GM21381 (cell line): ENCODE measurements at regions not wholly inside any gene's neighbourhood (a gene's known extent, or its start where the extent isn't known, plus 50 kb on each side); places are given as distances from the start of the nearest gene placed in this dataset.
A peak's percentile ranks its signal among the peaks of the same experiment; 100 is the strongest.

Experiments used
- ATAC-seq: cut with Tn5 transposase; IDR thresholded peaks from one replicate; pipeline ENCODE4 v1.9.1; 2021; ENCODE audit warnings: mild to moderate bottlenecking, moderate library complexity; ENCODE audit not compliant: unreplicated experiment

DNA sequence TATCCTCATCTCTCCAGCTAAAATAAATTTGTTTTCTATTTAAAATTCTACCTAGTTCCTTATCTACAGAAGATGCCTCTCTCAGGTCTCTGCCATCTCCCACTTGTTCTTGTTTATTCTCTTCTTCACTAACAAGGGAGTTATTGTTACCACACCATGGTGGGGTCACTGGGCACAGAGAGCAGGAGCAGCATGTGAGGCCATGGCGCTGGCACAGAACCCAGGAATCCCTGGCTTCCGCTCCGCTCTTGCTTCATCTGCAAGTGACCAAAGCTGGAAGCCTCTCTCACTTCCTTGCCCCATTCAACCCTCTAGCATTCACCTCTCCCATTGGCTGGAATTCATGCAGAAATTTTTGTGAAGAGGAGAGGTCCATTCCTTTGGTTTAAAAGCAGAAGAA lies 190.7 kb upstream of the NCAM1 start:
- ATAC-seq: no peak

DNA sequence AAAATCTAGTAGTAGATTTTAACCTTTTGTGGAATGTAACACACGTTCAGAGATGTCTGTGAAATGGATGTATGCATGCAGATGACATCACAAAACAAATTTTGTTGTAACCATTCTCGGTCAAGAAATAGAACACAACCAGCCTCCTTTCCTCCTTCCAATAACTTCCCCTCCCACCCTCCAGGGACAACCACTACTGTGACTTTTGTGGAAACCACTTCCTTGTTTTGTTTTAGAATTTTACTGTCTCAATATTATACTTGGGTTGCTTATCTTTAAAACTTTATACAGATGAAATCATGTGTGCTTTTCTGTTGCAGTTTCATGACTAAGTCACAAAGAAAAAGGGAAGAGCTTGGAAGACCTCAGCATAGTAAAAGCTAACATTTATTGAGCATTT lies 189.4 kb upstream of the NCAM1 start:
- ATAC-seq: no peak

DNA sequence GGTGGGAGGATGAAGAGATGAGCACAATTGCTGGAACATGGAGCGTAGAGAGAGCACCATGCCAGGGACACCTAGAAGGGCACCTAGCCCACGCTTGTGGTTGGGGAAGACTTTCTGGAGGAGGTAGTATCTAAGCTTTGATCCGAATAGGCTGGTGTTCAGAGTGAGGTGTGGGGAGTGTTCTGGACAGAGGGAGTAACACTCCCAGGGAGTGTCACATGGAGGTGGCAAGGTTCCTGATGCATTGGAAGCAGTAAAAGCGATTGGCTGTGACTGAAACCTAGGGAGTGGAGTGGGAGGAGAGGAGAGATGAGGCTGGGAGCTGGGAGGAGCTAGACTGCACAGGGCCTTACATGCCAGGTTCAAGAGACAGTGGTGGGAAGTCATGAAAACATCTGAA lies 188.0 kb upstream of the NCAM1 start:
- ATAC-seq: no peak

DNA sequence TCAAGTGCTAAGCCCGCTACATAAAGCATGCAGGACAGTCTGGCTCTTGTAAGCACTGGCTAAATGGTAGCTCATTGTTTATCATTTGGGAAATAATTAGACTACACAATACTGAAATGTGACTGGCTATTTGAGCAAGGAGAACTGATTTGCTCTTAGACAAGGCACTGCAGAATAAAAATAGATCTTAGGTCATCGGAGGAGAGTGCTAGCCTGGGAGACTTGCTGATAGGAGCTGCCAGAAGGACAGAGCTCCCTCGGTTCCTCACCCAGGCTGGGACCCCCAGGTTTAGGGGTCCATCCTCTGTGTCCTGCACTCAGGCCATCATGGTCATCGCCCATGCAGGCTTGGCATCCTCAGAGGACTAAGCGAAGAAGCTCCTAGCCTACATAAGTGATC lies 184.4 kb upstream of the NCAM1 start:
- ATAC-seq: no peak

DNA sequence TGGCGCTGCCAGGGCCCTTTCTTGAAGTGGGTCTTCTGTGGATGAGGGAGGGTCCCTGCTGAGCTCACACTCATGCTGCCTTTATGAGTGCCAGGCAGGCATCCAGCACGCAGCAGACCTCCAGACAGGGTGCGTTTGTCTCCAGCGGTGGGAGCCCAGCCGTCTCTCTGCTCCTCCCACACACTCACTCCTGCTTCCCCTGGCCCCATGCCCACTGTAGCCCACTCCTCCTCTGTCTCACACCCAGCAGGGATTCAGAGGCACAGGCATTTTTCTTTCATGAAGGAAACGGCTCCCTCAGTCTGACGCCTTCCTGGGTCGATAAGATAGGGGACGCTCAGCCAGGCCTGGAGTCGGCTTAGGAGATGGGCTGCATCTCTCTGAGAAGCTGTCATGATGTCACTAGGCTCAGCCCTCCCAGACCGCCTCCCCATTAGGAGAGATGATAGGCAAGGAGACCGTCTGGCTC lies 183.9 kb upstream of the NCAM1 start:
- ATAC-seq: no peak

DNA sequence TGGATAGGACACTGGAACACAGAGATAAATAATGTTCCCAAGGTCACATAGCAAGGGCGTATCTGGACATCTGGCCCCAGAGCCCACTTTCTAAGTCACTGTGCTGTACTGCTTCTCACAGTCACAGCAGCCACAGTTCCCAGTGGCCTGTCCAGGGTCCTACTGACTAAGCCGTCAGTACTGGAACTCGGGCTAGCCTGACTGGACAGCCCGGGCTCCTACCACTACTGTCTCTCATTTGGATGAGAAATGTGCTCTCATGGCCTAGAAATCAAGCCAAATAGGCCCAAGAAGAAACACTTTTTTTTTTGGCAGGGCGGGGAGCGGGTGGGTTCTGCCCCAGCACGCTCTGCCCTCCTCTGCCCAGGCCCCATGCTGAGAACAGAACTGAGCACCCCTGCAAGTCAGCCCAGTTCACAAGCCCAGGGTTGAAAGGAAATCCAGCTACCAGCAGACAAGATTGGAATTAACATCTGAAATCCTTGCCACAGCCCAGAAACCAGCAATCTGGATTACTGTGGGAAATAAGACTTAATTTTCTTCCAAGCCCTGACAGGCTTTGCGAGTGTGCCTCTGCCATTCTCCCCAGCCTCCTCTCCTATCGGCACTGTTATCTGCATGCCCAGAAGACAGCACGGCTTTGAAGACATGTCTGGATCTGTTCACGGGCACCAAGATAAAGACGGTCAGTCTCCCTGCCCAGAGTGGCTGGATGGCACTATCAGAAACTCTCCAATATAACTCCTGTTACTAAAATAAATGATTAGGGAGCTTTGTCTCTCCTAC lies 182.9 kb upstream of the NCAM1 start:
- ATAC-seq: no peak

DNA sequence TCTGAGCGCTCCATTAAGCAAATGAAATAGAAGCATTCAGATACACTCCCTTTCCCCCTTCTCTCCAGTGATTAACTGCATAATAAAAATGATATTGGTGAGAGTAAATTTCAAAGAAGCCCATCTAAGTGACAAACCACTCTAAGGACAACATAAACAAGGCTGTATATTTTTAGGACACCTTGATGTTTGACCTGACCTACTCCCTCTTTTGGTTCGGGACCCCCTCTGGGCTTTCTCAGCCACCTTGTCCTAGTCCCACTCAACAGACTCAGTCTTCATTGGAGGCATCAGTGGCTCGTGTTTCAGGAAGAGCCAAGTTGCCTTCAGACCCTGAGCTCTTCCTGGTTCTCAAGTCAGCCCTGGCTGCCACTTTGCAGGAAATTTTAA lies 182.3 kb upstream of the NCAM1 start:
- ATAC-seq: no peak

DNA sequence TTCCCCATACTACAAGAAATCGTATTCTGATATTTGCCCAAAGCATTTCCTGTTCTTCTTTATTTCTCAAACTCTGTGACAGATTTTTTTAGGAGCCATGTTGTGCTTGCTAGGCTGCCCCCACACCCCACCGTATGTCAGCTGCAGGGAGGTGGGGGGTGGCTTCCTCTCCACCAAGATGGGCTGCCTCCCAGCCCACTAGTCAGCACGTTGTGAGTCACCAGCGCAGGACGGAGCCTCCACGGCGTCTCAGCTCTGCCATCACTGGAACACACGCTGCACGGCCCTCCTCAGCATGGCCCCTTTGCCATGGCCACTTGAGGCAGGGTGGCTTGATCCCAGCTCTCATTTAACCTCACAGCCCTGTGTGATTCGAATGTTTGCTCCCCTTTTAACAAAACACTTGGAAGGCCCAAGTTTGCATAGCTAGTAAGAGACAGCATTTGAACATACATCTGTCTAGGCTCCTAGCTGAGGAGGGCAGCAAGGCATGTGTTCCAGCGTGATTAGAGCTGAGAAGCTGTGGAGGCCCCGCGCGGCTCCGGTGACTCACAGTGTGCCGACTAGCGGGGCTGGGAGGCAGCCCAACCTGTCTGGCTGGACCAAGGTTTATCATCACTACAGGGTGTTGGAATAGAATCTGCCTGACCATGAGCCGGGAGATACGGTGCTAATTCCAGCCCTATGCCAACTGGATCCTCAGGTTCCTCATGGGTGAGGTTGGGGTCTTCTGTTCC lies 180.7 kb upstream of the NCAM1 start:
- no peak for ATAC-seq

DNA sequence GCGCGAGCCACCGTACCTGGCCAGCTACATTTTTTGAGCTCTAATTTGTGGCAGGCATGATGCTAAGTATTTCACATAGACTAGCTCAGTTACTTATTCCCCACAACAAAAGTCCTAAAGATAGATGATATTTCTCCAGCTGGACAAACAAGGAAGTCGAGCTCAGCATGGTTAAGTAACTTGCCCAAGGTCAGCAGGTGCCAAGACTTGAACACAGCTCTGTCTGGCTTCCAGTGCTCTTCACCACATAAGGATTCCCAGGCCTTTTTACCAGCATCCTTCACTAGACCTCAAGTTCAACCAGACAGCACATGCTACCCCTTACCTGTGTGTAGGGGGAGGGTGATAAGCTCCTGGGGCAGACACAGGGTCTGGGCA lies 177.3 kb upstream of the NCAM1 start:
- ATAC-seq: no peak

DNA sequence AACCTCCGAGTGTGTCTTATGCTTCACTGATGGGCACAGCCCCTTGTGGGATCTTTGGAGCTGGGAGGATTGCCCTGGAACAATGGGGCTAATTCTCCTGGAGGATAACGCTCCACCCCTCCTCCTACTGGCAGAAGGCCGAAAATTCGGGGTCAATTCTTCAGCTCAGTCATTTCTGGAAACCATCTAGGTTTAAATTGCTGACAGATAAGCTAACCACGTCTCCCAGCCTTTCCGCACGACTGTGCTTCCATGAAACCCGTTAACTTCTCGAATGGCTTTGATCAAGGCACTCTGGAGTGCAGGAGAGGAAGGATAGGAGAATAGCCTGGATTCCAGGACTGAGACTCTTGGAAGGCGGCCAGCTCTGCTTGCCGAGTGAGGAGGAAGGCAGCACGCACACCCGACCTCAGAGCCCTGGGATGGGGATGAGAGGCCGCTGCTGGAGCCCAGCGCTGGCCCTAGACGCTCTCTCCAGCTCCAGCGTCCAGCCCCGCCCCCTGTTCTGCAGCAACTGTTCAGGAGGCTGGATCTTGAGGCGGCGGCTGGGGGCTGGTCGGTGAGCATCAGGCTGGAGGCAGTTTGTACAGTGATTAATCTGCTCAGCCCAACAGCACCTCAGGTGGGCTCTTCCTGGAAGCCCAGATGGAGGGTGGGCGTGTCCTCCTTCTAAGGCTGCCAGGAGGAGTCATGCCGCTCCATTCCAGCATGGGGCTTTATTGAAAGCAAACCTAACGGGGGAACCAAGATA lies 176.7 kb upstream of the NCAM1 start:
- ATAC-seq: no peak

DNA sequence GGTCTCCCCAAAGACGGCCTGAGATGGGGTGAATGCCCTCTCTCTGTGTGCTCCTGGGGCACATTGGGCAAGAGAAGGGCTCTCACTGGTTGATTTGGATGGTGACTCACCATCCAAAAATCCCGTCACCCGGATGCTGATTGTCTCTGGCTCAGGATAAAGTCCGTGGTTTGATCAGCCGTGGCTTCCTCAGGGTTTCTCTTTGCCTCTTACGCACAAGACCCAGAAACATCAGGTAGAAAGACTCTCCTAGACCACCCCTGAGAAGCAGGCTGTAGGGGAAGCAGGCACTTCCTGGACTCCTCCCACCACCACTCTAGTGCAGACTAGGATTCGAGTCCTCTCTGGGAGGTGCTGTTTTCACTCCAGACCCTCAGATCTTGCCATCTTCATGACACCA lies 176.1 kb upstream of the NCAM1 start:
- ATAC-seq: no peak

DNA sequence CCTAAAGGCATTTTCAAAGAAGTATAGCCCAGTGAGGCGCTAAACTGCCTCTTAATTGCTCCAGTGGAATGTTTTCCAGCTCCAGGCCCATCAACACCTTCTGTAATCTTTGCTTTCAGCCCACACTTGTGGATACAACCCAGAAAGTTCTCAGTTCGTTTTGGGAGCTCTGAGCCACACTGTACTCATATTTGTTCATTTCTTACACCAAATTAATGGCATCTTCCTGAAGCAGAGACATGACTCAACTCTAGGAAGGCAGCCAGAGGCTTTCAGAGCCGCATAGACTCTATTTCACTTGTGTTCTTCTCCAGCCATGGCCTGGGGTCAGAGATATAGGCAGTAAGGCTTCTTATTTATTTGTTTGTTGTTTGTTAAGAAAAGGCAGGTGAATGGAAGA lies 175.5 kb upstream of the NCAM1 start:
- no peak for ATAC-seq

DNA sequence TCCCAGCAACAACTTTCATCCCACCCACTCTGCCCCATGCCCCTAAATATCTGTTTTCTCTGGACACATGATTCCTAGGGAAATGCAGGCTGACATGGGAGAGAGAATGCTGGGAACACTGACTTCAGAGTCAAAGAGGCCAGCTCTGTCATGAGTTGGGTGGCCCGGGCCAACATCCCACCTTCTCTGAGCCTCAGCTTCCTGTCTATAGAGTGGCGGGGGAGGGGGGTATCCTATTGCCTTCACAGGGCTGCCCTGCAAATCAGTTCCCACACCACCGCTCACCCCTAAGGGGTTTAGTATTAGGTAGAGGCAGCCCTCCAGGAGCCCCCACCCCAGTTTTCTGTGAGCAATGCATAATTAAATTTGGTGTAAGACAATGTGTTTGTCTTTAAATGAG lies 175.0 kb upstream of the NCAM1 start:
- no peak for ATAC-seq

DNA sequence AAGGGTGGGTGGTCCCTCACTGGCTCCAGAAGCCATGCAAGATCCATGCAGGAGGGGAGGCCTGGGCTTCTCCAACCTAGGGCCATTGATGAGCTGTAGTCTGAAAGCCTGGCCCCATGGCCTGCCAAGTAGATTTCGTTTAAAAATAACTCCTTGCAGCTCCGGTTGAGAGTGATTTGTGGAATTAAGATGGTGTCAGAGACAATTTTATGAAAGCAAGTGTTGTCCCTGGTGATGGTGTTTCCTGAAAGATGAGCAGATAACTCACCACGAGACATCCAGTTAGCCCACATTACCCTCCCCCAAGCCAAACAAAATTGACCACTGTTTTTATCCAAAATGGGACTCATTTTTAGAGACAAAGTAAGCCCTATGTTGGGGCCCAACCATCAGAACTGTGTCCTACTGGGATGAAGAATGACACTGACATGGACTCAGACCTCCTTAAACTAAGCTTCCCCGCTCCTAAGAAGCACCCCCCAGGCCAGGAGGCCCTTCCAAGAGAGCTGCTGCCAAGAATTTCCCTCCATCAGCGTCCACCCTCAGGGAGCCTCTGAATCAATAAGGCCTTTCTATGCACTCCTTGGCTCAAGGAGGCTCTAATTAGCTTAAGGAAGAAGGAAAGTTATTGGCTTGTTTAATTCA lies 174.2 kb upstream of the NCAM1 start:
- ATAC-seq: no peak

DNA sequence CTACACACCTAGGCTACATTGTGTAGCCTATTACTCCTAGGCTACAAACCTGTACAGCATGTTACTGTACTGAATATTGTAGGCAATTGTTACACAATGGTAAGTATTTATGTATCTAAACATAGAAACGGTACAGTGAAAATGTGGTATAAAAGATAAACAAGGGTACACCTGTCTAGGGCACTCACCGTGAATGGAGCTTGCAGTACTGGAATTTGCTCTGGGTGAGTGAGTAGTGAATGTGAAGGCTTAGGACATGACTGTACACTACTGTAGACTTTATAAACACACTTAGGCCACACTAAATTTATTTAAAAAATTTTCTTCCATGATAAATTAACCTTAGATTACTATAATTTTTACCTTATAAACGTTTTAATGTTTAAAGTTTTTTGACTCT lies 171.7 kb upstream of the NCAM1 start:
- ATAC-seq: no peak

DNA sequence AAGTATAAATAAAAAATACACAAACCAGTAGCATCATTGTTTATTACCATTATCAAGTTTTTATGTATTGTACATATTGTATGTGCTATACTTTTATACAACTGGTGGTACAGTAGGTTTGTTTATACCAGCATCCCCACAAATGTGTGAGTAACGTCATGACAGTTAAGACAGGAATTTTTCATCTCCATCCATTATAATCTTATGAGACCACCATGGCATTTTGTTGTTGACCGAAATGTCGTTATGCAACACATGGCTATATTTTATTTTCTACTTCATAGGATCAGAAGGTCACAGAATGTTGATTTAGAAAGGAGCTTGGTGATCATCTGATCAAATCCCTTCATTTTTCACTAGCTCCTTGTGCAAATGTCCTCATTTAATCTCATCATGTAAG lies 170.9 kb upstream of the NCAM1 start:
- no peak for ATAC-seq

DNA sequence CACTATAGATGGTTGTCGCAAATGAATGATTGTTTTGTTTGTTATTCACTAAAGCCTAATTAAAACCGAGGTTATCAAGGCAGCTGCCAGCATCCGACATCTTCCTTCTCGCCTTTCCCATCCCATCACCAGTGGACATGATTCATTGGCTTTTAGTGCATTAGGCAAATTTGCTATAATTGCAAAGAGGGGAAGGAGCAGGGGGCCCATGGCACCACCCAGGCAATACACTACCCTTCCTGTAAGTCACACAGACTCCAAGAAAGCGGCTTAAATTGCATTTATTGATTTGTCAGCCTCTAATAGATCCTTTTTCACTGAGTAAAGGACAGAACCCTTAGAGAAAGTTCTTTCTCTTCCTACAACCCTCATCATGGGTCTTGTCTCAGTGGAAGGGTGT lies 169.2 kb upstream of the NCAM1 start:
- no peak for ATAC-seq

DNA sequence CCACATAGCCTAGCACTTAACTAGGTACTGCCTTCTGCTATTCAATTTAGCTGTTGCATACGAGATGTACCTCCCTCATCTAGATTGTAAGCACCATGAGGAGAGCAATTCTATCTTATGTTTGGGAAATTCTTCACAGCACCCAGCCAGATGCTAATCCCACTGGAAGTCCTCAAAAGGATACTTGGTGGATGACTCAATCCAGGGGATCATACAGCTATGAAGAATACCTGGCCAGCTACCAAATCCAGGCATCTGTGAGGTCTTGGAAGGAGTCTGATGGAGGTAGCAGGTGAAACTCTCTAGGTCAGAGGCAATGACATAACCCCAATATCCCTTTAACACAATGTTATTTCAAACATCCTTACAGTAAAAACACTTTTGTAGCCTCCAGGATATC lies 167.8 kb upstream of the NCAM1 start:
- ATAC-seq: no peak

DNA sequence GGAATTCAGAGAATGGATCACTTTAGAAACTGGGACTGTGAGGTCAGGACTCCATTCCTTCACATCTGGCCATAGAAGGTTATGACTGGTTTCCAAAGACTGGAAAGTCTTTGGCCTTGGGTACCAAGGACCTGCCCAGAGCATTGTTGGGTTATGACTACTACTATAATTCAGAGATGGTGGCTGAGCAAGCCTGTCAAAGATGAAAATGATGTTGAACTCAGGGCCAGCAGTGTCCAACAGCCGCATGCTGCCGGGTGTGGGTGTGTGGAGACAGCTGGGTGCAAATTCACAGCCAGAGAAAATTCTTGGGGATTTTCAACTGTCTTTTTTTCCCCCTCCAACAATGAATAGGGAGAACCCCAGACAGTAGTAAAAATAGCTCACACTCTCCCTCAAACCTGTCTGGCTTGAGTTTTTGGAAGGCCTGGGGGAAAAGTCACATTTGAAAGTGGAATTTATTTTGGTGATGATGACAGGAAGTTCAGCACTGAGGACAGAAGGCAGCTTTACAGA lies 166.8 kb upstream of the NCAM1 start:
- ATAC-seq: no peak

DNA sequence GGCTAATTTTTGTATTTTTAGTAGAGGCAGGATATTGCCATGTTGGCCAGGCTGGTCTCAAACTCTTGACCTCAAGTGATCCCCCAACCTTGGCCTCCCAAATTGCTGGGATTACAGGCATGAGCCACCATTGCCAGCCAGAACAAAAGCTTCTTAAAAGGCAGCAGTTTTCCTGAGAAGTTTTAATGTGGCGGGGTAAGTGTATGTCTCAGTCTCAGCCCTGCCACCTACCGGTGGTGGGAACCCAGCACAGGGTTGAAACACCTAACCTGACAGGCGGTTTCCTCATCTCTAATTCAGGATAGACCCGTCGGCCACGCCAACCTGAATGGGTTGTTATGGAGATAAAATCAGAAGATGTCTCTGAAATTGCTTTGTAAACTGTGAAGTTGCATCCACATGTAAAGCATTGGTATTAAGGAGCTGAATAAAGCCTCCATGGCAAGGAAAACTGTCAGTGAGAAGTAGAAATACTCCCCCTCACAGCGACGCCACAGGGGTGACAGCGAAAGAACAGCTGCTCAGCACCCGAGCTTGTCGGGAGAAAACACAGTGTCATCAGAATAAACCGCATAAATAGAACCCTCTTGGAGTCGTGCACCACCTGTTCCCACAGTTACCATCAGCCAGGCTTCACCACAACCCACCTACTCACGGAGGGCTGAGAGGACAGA lies 165.9 kb upstream of the NCAM1 start:
- ATAC-seq: peak; percentile 70
